ENCODE measurements at regions not wholly inside any gene's neighbourhood (a gene's known extent, or its start where the extent isn't known, plus 50 kb on each side); places are given as distances from the start of the nearest gene placed in this dataset.

DNA sequence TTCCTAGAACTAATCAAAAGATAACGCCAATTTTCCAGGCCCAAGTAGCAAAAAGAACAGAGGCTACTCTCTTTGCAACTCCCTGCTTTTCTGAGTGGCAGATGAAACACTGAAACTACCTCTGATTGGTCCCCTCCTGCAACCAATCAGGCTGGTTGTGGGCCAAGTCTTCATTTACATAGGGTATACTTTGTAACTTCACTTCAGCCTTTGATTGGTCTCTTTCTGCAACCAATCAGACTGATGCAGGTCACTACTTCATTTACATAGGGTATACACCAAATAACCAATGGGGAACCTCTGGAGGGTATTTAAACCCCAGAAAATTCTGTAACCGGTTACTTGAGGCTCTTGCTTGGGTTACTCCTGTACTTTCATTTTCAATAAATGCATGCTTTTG is 289.6 kb downstream of the MED10 start:
- Histone ChIP-seq H3K9me3 (ENCODE audit: control insufficient read depth, low read depth, low read length) (no peaks in the 10 kb centered on the region), H4K5ac (ENCODE audit: insufficient read length, low read depth, low read length) (no peak overlapping the region), H2BK120ac (ENCODE audit: low read depth, low read length, poor library complexity, severe bottlenecking) (no peak overlapping the region), H3K23ac (ENCODE audit: insufficient read length, low read depth, low read length) (no peak overlapping the region), H3K27ac (ENCODE audit: insufficient read length, low read depth, low read length) (no peak overlapping the region), H3K4me1 (ENCODE audit: insufficient read depth, low read length) (peaks cover 4% of the 10 kb centered on the region; the same call in 1 of the 2 replicates), H4K8ac (replicated peaks; ENCODE audit: insufficient read length, low read depth, low read length) (no peak overlapping the region), H2BK12ac (ENCODE audit: insufficient read length, low read depth, low read length) (no peak overlapping the region), H2BK5ac (ENCODE audit: insufficient read length, low read length) (no peak overlapping the region), H2AFZ (ENCODE audit: low read length) (no peak overlapping the region), H4K91ac (ENCODE audit: insufficient read length, low read depth, low read length) (no peak overlapping the region), H3K4ac (ENCODE audit: low read depth, low read length) (no peak overlapping the region), H2BK20ac (ENCODE audit: low read depth, low read length, poor library complexity, severe bottlenecking) (no peak overlapping the region), H4K20me1 (ENCODE audit: control insufficient read depth, insufficient read depth, insufficient read length) (no peaks in the 10 kb centered on the region), H3K18ac (ENCODE audit: insufficient read length, low read depth, low read length) (no peak overlapping the region), H3K79me1 (ENCODE audit: insufficient read depth, low read depth, low read length, poor library complexity, severe bottlenecking) (no peaks in the 10 kb centered on the region), H2AK5ac (ENCODE audit: insufficient read length, low read length) (no peak overlapping the region), H3T11ph (ENCODE audit: low read length) (no peak overlapping the region), H3K9ac (ENCODE audit: extremely low read depth, insufficient read length, low read length) (no peak overlapping the region), H3K56ac (ENCODE audit: insufficient read length, low read depth, low read length) (no peak overlapping the region), H3K14ac (ENCODE audit: insufficient read depth, low read length) (no peak overlapping the region), H3K27me3 (ENCODE audit: insufficient read depth, low read length) (no peaks in the 10 kb centered on the region), H3K4me2 (ENCODE audit: insufficient read depth, insufficient read length, low read length) (no peak overlapping the region), H3K23me2 (ENCODE audit: insufficient read length, low read depth, low read length, poor library complexity, severe bottlenecking) (no peaks in the 10 kb centered on the region), H2BK15ac (ENCODE audit: low read depth, low read length) (no peak overlapping the region), H3K79me2 (ENCODE audit: insufficient read depth, low read length) (no peaks in the 10 kb centered on the region)
- Mint-ChIP-seq H3K4me3 (no peak overlapping the region), H3K36me3 (ENCODE audit: insufficient read depth in 1 of 3, low read depth in 3 of 3) (peaks cover 0 to 1% (median 0%) of the 10 kb centered on the region in 3 experiments; a peak in 1 of 7 replicates), H3K9me3 (no peaks in the 10 kb centered on the region; a peak in 1 of 5 replicates), H3K4me1 (peaks cover 5 to 7% of the 10 kb centered on the region in 2 experiments; a peak in 3 of 4 replicates), H3K27ac (no peak overlapping the region), H3K27me3 (ENCODE audit: low read depth) (no peaks in the 10 kb centered on the region; the same call in 1 of the 2 replicates)
- no peak for DNase-seq
- TF ChIP-seq, protein P1, sequence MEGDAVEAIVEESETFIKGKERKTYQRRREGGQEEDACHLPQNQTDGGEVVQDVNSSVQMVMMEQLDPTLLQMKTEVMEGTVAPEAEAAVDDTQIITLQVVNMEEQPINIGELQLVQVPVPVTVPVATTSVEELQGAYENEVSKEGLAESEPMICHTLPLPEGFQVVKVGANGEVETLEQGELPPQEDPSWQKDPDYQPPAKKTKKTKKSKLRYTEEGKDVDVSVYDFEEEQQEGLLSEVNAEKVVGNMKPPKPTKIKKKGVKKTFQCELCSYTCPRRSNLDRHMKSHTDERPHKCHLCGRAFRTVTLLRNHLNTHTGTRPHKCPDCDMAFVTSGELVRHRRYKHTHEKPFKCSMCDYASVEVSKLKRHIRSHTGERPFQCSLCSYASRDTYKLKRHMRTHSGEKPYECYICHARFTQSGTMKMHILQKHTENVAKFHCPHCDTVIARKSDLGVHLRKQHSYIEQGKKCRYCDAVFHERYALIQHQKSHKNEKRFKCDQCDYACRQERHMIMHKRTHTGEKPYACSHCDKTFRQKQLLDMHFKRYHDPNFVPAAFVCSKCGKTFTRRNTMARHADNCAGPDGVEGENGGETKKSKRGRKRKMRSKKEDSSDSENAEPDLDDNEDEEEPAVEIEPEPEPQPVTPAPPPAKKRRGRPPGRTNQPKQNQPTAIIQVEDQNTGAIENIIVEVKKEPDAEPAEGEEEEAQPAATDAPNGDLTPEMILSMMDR (conservative IDR thresholded peaks at IDR 0.05), result no peak
- no CpG with 5 or more reads among the region's 2 CpGs for WGBS (ENCODE audit: extremely low coverage, insufficient read length, low lambda C conversion rate)
